Glutamatergic neuron (in vitro differentiated cells): ENCODE measurements at regions not wholly inside any gene's neighbourhood (a gene's known extent, or its start where the extent isn't known, plus 50 kb on each side); places are given as distances from the start of the nearest gene placed in this dataset.

Experiments used
- DNase-seq: peaks from one replicate; pipeline ENCODE4 v3.0.0; 2022
- H3K27ac Mint-ChIP-seq: one replicate; pipeline ENCODE4 v1.8.0; 2020; ENCODE audit warnings: mild to moderate bottlenecking, mixed read lengths, inconsistent platforms; ENCODE audit not compliant: unreplicated experiment
- H3K27me3 Mint-ChIP-seq: one replicate; pipeline ENCODE4 v1.8.0; 2020; ENCODE audit warnings: mild to moderate bottlenecking, moderate library complexity, mixed read lengths, inconsistent platforms; ENCODE audit not compliant: unreplicated experiment
- H3K36me3 Mint-ChIP-seq: one replicate; pipeline ENCODE4 v1.8.0; 2020; ENCODE audit warnings: mild to moderate bottlenecking, mixed read lengths, inconsistent platforms; ENCODE audit not compliant: unreplicated experiment
- H3K4me1 Mint-ChIP-seq: one replicate; pipeline ENCODE4 v1.8.0; 2020; ENCODE audit warnings: mild to moderate bottlenecking, low read depth, mixed read lengths, inconsistent platforms; ENCODE audit not compliant: unreplicated experiment
- H3K4me3 Mint-ChIP-seq: one replicate; pipeline ENCODE4 v1.8.0; 2020; ENCODE audit warnings: mild to moderate bottlenecking, mixed read lengths, inconsistent platforms; ENCODE audit not compliant: unreplicated experiment
- H3K9me3 Mint-ChIP-seq: one replicate; pipeline ENCODE4 v1.8.0; 2020; ENCODE audit warnings: mild to moderate bottlenecking, moderate library complexity, mixed read lengths, inconsistent platforms; ENCODE audit not compliant: unreplicated experiment
- TF ChIP-seq, protein P1 (sequence below): fragments of 200-600 bp; sonication (generic); IDR thresholded peaks from one replicate; pipeline ENCODE4 v1.5.0; 2021; ENCODE audit not compliant: partially characterized antibody, unreplicated experiment

DNA sequence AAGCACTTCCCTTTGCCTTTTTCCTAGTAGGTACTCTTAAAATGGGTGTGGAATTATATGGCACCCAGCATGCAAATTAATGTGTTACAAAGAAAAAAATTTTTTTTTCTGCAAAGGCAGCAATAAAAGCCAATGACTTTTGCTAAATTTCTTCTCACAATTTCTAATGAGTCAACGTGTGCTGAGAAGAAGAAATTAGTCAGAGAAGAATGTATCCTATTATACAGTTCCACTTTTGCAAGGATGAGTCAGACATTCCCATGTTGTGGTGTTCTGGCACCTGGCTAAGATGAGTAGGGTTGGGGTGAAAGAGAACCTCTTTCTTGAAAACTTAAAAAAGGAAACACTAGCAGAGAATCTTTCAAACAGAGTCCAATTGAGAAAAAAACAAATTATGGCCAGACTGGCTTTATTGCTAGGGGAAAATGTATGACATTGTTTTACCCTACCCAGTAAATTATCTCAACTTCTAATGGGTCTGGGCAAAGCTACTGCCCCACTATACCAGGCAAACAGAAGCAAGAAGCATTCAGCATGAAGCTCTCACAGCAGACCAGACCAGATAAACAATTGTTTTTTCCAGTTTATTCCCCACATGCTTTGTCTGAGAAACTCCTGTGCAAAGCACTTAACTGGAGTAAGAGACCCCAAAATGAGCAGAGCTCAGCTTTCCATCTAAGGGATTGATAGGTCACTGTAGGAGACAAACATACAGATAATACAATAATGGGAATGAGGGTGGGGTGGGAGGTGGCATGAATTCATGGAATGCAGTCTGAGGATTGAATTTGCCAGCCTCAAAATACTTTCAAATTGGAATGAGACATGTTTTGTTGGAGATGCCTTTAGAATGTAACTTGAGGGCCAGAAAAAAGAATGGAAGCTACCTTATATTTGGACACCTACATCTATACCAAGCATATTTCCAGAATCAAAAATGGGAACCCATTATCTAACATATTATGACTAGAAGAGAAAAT, 220.8 kb upstream of the RFX3 start:
- Mint-ChIP-seq H3K27me3 (no peaks in the 10 kb centered on the region), H3K9me3 (no peaks in the 10 kb centered on the region), H3K27ac (no peak overlapping the region), H3K4me1 (no peaks in the 10 kb centered on the region), H3K36me3 (no peaks in the 10 kb centered on the region), H3K4me3 (no peak overlapping the region)
- DNase-seq = no peak
- TF ChIP-seq, protein P1, sequence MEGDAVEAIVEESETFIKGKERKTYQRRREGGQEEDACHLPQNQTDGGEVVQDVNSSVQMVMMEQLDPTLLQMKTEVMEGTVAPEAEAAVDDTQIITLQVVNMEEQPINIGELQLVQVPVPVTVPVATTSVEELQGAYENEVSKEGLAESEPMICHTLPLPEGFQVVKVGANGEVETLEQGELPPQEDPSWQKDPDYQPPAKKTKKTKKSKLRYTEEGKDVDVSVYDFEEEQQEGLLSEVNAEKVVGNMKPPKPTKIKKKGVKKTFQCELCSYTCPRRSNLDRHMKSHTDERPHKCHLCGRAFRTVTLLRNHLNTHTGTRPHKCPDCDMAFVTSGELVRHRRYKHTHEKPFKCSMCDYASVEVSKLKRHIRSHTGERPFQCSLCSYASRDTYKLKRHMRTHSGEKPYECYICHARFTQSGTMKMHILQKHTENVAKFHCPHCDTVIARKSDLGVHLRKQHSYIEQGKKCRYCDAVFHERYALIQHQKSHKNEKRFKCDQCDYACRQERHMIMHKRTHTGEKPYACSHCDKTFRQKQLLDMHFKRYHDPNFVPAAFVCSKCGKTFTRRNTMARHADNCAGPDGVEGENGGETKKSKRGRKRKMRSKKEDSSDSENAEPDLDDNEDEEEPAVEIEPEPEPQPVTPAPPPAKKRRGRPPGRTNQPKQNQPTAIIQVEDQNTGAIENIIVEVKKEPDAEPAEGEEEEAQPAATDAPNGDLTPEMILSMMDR = no peak

DNA sequence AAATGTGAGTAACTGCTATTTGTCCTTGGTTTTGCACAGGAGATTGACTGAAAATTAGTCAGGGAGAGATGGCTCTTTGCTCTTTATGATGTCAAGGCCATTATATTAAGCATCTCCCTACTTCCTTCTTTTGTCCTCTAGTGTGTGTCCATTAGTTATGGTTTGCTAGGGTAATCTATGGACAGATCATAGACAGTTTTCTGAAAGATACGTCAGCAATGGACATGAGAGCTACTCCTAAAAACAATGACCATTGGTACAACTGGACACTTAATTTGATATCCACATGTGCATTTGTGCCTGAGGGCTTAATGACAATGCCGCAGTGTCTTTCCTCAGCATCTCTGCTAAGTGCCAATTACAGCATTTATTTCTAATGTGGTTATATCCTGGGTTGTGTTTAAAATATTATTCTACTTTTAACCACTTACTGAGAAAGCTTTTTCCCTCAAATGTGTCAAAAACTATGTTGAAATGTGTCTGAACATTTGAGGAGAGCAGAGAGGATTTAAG, 218.2 kb upstream of the RFX3 start:
- H3K27me3 Mint-ChIP-seq = no peaks in the 10 kb centered on the region
- H3K4me1 Mint-ChIP-seq = no peaks in the 10 kb centered on the region
- no peaks in the 10 kb centered on the region for H3K36me3 Mint-ChIP-seq
- TF ChIP-seq, protein P1 = no peak
- H3K27ac Mint-ChIP-seq = no peak overlapping the region
- no peaks in the 10 kb centered on the region for H3K9me3 Mint-ChIP-seq
- DNase-seq = no peak
- no peak overlapping the region for H3K4me3 Mint-ChIP-seq

DNA sequence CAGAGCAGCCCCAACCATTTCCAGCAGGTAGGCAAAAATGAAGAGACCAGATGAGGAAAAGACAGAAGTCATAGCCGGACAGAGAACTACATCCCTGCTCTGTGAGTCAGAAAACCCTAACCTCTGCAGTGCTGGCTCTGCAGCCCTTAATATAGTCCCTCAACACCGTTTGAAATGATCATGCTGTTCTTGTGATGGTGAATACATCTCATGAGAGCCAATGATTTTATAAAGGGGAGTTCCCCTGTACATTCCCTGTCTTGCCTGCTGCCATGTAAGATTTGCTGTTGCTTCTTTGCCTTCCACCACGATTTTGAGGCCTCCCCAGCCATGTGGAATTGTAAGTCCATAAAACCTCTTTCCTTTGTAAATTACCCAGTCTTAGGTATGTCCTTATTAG, 216.8 kb upstream of the RFX3 start:
- H3K4me1 Mint-ChIP-seq = no peaks in the 10 kb centered on the region
- TF ChIP-seq, protein P1 = no peak
- DNase-seq = no peak
- H3K27ac Mint-ChIP-seq = no peak overlapping the region
- H3K9me3 Mint-ChIP-seq = no peaks in the 10 kb centered on the region
- no peak overlapping the region for H3K4me3 Mint-ChIP-seq
- H3K36me3 Mint-ChIP-seq = no peaks in the 10 kb centered on the region
- no peaks in the 10 kb centered on the region for H3K27me3 Mint-ChIP-seq

DNA sequence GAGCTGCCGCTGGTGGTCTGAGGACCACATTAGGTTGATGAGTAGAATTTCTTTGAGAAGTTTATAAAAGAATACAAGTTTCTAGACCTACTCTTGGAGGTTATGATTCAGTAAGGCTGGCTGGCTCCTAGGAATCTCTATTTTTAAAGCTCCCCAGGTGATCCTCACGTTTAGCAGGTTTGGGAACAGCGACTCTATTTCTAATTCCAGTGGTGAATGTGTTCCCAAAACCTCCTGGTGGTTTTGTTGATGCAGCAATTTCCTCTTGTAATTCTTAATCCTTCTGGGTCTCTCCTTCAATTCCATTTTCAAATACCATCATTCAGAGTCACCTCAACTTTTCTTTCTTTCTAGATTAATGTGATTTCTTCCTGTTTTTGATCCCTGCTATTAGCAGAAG, 215.9 kb upstream of the RFX3 start:
- no peaks in the 10 kb centered on the region for H3K9me3 Mint-ChIP-seq
- TF ChIP-seq, protein P1 = no peak
- DNase-seq = no peak
- H3K4me3 Mint-ChIP-seq = no peak overlapping the region
- H3K27ac Mint-ChIP-seq = no peak overlapping the region
- no peaks in the 10 kb centered on the region for H3K27me3 Mint-ChIP-seq
- no peaks in the 10 kb centered on the region for H3K4me1 Mint-ChIP-seq
- no peaks in the 10 kb centered on the region for H3K36me3 Mint-ChIP-seq

DNA sequence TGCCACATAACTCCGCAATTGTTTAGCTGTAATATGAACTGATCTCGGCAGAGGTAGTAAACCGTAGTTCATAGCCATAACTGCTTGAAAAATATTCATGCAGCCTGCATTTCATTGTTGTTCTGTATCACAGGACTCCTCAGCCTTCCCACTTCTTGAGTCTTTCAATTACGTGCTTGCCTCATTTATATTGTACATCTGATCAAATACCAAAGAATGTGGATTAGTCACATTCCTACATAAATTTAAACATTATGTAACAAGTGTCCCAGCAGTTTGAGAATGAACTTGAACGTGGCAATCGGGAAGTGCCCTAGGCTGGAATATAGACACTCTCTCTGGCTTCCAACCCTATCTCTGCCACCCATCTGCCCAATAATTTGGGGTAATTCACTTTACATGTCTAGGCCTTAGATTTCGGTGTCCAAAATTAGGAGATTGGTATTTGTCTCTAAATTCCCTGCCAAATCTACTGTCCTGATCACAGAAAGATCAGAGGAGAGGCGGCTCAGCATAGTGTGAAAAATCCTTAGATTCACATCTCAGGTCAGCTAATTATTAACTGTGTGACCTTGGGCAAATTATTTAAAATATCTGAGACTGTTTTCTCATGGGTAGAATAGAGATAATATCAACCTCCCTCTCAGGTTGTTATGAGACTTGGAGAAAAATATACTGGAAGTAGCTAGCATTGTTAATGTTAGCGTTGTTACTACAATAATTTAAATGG, 215.1 kb upstream of the RFX3 start:
- Mint-ChIP-seq H3K36me3 (no peaks in the 10 kb centered on the region), H3K9me3 (no peaks in the 10 kb centered on the region), H3K4me1 (no peaks in the 10 kb centered on the region), H3K27ac (no peak overlapping the region), H3K27me3 (no peaks in the 10 kb centered on the region), H3K4me3 (no peak overlapping the region)
- no peak for DNase-seq
- TF ChIP-seq, protein P1 = no peak
